ENCODE measurements at regions not wholly inside any gene's neighbourhood (a gene's known extent, or its start where the extent isn't known, plus 50 kb on each side); places are given as distances from the start of the nearest gene placed in this dataset.

DNA sequence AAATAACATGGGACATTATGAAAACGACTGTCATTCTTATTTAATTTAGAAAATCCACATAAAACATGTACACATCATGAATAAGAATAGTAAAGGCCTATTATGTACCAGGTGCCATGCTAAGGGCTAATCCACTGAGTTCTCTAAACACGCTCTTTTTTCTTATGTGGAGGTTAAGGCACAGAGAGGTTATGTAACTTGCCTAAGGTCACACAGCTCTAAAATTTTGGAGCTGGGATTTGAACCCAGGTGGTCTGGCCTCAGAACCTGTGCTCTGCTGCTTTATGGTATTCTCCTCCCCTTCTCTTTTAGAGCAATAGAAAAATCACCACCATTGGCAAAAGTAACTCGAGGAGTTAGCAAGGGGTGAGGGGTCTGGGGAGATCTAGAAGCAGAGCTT is 156.9 kb upstream of the ZNF536 start:
- H3K27ac ChIP-seq, result no peak overlapping the region
- H3K4me2 ChIP-seq (ENCODE audit: low read length), result no peak overlapping the region
- H3K36me3 ChIP-seq (ENCODE audit: control insufficient read depth, insufficient read depth, low read length), result no peaks in the 10 kb centered on the region
- H3K9me3 ChIP-seq (ENCODE audit: control insufficient read depth, low read length), result no peaks in the 10 kb centered on the region
- no peaks in the 10 kb centered on the region for H3K4me1 ChIP-seq
- TF ChIP-seq, protein P1, sequence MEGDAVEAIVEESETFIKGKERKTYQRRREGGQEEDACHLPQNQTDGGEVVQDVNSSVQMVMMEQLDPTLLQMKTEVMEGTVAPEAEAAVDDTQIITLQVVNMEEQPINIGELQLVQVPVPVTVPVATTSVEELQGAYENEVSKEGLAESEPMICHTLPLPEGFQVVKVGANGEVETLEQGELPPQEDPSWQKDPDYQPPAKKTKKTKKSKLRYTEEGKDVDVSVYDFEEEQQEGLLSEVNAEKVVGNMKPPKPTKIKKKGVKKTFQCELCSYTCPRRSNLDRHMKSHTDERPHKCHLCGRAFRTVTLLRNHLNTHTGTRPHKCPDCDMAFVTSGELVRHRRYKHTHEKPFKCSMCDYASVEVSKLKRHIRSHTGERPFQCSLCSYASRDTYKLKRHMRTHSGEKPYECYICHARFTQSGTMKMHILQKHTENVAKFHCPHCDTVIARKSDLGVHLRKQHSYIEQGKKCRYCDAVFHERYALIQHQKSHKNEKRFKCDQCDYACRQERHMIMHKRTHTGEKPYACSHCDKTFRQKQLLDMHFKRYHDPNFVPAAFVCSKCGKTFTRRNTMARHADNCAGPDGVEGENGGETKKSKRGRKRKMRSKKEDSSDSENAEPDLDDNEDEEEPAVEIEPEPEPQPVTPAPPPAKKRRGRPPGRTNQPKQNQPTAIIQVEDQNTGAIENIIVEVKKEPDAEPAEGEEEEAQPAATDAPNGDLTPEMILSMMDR (IDR thresholded peaks at IDR 0.05), result no peak
- H3K9ac ChIP-seq, result no peak overlapping the region
- H3K27me3 ChIP-seq (ENCODE audit: control insufficient read depth, insufficient read depth, low read length), result no peaks in the 10 kb centered on the region
- H2AFZ ChIP-seq, result no peak overlapping the region
- H3K4me3 ChIP-seq (ENCODE audit: low read depth, low read length), result no peak overlapping the region
- H3K79me2 ChIP-seq, result no peaks in the 10 kb centered on the region

DNA sequence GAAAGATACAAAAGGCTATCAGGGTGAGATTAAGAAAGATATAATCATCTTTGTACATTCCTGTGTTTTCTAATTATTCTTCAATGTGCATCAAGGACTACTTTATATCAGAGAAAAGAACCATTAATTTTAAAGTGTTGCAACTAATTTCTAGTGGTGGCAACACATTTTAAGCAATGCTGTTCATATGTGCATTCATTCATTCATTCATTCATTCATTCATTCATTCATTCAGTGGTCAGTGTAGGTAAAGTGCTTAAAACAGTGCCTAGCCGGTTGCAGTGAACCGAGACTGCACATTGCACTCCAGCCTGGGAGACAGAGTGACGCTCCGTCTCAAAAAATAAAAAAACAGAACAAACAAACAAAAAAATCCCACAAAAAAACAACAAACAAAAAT is 155.7 kb upstream of the ZNF536 start:
- TF ChIP-seq, protein P1 (IDR thresholded peaks at IDR 0.05), result no peak
- Histone ChIP-seq H3K27ac (no peak overlapping the region), H3K9ac (no peak overlapping the region), H3K4me1 (no peaks in the 10 kb centered on the region), H3K27me3 (ENCODE audit: control insufficient read depth, insufficient read depth, low read length) (no peaks in the 10 kb centered on the region), H2AFZ (no peak overlapping the region), H3K79me2 (no peaks in the 10 kb centered on the region), H3K4me3 (ENCODE audit: low read depth, low read length) (no peak overlapping the region), H3K9me3 (ENCODE audit: control insufficient read depth, low read length) (no peaks in the 10 kb centered on the region), H3K36me3 (ENCODE audit: control insufficient read depth, insufficient read depth, low read length) (no peaks in the 10 kb centered on the region), H3K4me2 (ENCODE audit: low read length) (no peak overlapping the region)

- TF ChIP-seq, protein P1 (IDR thresholded peaks at IDR 0.05), result no peak
- Histone ChIP-seq H2AFZ (no peak overlapping the region), H3K79me2 (no peaks in the 10 kb centered on the region), H3K4me3 (ENCODE audit: low read depth, low read length) (no peak overlapping the region), H3K4me2 (ENCODE audit: low read length) (no peak overlapping the region), H3K27me3 (ENCODE audit: control insufficient read depth, insufficient read depth, low read length) (no peaks in the 10 kb centered on the region), H3K9ac (no peak overlapping the region), H3K4me1 (no peaks in the 10 kb centered on the region), H3K9me3 (ENCODE audit: control insufficient read depth, low read length) (no peaks in the 10 kb centered on the region), H3K36me3 (ENCODE audit: control insufficient read depth, insufficient read depth, low read length) (no peaks in the 10 kb centered on the region), H3K27ac (no peak overlapping the region)
Measured at GRCh38 chr19:30217461-30217860, 154.7 kb upstream of the ZNF536 start.

DNA sequence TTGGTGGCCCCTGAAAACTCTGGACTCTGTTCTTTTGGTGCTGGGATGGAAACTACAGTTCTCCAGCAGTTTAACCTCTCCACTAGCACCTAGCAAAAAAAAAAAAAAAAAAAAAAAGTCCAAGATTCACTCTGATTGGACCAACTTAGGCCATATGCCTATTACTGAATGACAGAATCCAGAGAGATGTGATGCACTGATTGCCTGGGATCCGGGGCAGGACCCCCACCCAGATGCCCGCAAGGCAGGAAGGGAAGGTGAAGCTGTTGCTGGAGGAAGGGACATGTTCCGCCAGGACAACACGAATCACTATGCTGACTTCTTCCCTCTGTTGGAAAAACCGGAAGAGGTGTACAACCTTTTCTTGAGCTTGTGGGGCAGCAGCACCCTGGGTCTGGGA is 152.5 kb upstream of the ZNF536 start:
- Histone ChIP-seq H3K27ac (no peak overlapping the region), H3K36me3 (ENCODE audit: control insufficient read depth, insufficient read depth, low read length) (no peaks in the 10 kb centered on the region), H3K79me2 (no peaks in the 10 kb centered on the region), H3K9ac (no peak overlapping the region), H3K4me3 (ENCODE audit: low read depth, low read length) (no peak overlapping the region), H3K4me1 (no peaks in the 10 kb centered on the region), H3K27me3 (ENCODE audit: control insufficient read depth, insufficient read depth, low read length) (no peaks in the 10 kb centered on the region), H3K9me3 (ENCODE audit: control insufficient read depth, low read length) (no peaks in the 10 kb centered on the region), H2AFZ (no peak overlapping the region), H3K4me2 (ENCODE audit: low read length) (no peak overlapping the region)
- TF ChIP-seq, protein P1 (IDR thresholded peaks at IDR 0.05), result no peak

DNA sequence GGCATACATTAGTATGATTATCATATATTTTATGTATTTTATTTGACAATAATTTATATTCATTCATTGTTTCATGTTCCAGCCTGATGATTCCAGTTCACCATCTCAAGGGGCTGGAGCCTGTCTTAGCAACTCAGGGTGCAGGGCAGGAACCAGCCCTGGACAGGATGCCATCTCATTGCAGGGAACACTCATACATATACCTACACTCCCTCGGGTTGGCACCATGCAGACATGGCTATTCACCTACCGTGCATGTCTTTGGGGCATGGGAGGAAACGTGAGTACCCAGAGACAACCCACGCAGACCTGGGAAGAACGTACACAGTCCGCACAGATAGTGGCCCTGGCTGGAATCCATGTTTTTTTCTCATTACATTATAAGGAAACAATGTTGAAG is 151.0 kb upstream of the ZNF536 start:
- peaks cover 5% of the 10 kb centered on the region for H3K4me1 ChIP-seq
- no peaks in the 10 kb centered on the region for H3K27me3 ChIP-seq (ENCODE audit: control insufficient read depth, insufficient read depth, low read length)
- no peaks in the 10 kb centered on the region for H3K79me2 ChIP-seq
- no peak overlapping the region for H3K4me3 ChIP-seq (ENCODE audit: low read depth, low read length)
- H2AFZ ChIP-seq, result no peak overlapping the region
- no peak overlapping the region for H3K4me2 ChIP-seq (ENCODE audit: low read length)
- no peaks in the 10 kb centered on the region for H3K9me3 ChIP-seq (ENCODE audit: control insufficient read depth, low read length)
- no peak overlapping the region for H3K27ac ChIP-seq
- no peak overlapping the region for H3K9ac ChIP-seq
- H3K36me3 ChIP-seq (ENCODE audit: control insufficient read depth, insufficient read depth, low read length), result no peaks in the 10 kb centered on the region
- TF ChIP-seq, protein P1 (IDR thresholded peaks at IDR 0.05), result no peak

All from parathyroid adenoma (tissue), 2 donors.